NOMO-1 treated with DMSO at 0.1 percent for 48 hours (cell line): ENCODE measurements at regions not wholly inside any gene's neighbourhood (a gene's known extent, or its start where the extent isn't known, plus 50 kb on each side); places are given as distances from the start of the nearest gene placed in this dataset.
A peak's percentile ranks its signal among the peaks of the same experiment; 100 is the strongest.
"Not testable (repeated sequence)": the region's sequence is repeated elsewhere in the genome, so short reads cannot be mapped to it uniquely, and the experiment has no call there.

Experiments
- DNase-seq: peaks from one replicate; lab custom pipeline; 2025; ENCODE audit not compliant: unreplicated experiment; lab: John Stamatoyannopoulos, UW

DNA sequence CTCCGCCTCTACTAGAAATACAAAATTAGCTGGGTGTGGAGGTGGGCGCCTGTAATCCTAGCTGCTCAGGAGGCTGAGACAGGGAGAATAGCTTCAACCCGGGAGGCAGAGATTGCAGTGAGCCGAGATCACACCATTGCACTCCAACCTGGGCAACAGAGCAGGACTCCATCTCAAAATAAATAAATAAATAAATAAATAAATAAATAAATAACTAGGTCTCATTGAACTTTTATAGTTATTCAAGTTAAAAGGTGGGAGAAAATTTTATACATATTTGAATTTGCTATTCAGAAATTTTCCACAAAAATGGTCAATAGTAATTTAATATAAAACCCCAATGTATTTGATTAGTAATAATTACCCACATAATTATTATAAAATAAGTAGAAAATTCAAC, 593.9 kb upstream of the CDH10 start:
- DNase-seq, result not testable (repeated sequence)

DNA sequence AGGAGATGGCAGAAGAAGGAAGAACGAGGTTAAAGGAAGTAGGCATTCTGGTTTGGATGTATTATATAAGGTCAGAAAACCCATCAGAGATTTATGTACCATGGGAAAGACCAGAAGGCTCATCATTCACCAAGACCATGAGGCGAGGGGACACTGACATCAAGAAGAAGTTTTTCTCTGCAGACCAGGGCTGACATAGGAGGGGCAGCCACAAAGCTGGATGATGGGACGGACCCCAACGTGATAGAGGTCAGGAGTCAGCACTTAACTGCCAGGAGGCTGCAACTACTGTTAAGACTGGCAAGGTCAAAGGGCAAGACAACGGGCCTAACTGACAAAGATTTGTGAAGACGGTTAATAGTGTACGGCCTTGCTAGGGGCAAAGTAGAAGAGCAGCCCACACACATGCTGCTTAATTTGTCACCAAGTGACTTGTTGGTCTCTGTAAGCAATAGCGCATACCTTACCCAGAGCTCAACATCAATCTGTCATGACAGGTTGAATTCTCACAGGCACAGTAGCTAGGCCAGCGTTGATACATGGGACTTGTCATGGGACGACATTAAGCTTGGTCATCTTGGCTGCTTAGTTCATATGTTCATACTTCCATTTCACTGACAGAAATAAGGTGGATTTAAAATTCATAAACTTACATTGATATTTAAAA, 579.7 kb upstream of the CDH10 start:
- no peak for DNase-seq

DNA sequence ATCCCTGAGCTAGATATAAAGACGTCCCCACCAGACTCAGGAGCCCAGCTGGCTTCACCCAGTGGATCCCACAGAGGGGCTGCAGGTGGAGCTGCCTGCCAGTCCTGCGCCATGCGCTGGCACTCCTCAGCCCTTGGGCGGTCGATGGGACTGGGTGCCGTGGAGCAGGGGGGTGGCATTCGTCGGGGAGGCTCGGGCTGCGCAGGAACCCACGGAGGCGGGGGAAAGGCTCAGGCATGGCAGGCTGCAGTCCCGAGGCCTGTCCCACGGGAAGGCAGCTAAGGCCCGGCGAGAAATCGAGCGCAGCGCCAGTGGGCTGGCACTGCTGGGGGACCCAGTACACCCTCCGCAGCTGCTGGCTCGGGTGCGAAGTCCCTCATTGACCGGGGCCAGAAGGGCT, 555.1 kb upstream of the CDH10 start:
- not testable (repeated sequence) for DNase-seq

DNA sequence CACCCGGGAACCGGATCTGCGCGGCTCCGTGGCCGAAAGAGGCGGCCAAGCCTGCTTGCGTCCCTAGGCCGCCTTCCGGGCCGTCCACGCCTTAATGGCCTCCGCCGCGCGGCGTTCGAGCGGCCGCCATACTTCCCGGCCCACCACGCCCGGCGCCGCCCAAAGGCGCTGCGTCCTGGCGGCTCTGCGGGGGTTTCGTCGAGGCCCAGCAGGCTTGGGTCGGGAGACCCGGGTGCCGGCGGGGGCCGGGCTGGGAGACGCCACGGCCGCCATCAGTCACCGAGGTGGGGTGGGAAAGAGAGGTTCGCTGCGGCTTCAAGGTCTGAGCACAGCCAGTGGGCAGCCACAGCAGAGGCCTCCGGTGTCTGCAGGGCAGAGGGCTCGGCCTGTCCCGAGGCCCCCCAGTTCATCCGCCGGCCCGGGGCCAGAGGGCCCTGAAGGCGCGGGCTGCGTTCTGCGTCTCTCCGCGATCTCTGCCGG, 545.8 kb upstream of the CDH10 start:
- no peak for DNase-seq

DNA sequence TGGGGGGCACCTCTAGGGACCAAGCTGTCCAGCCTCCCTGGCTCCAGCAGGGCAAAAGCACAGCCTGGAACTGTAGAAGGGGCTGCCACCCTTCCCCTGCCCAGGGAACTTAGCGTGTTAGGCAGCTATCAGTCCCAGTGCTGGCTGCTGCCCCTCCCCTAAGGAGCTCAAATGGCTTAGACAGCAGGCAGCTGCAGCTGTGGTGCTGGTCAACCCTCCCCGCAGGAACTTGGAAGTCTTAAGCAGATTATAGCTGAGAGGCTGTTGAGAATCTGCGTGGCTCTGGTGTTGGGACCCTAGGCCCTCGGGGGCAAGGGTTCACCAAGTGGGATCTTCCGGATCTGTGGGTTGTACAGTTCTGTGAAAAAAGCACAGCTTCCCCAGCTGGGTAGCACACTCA, 536.5 kb upstream of the CDH10 start:
- DNase-seq, result no peak

DNA sequence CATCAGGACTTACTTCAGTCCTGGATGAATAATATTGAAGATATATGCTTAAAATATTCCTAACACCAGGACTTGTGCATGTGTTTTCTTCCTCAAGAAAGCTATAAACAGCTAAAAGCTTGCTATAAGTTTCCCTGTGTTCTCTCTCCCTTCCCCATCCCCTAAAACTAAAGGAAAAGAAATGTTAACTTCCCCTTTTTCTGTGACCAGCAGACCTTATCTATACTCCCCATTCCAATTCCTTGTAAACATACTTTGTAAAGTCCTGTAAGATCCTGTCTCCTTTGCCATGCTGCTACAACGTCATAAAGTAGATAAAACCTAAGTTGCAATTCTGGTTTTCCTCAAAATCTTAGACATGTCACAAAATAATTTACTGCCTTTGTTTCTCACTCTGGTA, 517.8 kb upstream of the CDH10 start:
- not testable (repeated sequence) for DNase-seq

DNA sequence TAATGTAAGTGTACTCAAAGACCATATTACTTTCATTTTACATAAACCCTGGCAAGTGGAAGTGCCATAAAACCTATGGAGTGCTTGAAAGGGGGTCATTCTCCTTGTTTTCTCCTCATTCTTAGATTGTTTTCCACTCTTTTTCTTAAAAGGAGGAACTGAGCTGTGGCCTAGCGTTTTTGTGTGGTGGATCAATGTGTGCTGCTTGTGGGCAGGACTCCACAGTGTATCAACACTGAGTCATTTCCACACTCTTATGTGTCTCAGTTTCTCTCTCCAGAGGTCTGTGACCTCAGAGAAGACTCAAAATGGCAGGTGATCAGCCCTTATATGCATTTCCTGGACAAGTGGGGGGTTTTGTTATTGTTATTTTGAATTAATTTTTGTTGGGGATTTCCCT, 516.1 kb upstream of the CDH10 start:
- no peak for DNase-seq

DNA sequence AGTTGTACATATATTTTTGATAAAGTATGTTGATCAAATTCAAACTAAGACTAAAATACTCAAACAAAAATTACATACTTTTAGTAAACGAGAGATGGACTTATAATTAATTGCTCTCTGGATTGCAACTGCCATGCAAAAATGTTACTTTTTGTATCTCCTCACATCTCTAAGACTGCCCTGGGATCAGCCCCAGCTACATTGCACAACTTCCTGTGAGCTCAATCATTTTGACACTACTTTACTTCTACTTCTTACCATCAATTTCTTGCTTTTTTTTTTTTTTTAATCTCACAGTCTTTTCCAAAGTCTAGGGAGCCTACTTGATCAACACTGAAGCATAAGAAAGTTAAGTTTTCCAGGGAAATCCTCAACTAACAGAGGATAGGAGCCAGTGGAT, 506.0 kb upstream of the CDH10 start:
- peak; percentile 90 for DNase-seq

DNA sequence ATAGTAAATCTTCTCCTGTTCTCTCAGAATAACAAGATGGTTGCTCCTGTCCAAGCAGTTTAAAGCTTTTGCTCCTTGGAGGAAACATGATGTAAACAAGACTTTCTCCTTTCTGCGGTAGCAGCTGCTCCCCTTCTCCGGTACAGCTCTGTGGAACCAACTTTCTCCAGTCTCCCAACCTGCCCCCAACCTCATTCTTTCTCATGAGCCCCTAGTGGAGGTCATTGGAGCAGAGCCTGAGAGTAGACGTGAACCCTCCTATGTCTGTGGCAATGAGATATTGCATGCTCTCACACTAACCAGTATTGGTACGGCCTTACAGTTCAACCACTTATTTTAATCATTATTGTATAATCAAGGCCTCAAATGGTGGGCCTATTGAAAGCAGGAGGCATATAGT, 483.8 kb upstream of the CDH10 start:
- DNase-seq, result no peak

DNA sequence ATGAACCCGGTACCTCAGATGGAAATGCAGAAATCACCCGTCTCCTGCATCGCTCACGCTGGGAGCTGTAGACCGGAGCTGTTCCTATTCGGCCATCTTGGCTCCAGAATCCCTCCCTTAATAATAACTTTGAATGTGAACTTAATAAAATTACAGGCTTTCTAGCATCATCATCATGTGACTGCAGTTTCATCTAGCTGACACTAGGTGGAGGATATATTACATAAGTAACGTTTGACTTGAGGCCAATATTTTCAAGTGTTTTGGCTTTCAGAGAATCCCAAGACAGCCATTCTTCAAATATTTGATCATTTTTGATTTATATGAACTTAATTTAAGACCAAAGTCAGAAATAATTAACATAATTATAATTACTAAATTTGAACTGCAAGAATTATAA, 474.9 kb upstream of the CDH10 start:
- peak; percentile 51 for DNase-seq

DNA sequence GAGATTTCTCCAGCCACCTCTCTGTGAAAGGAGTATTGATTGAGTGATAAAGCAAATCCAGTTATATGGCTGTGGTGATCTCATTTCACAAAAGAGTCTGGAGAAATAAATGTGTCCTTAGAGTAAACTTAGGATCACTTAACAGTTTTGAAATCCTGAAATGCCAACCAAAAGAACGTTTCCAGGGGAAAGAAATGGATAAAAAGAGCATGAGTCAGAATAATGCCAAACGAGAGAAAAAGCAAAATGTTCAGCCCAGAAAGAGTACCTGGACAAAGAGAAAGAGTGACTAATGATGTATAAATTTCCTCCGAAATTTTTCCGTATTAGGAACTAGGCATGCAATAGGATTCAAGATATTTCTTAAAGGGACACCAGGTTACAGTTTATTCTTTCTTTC, 463.1 kb upstream of the CDH10 start:
- DNase-seq, result no peak

DNA sequence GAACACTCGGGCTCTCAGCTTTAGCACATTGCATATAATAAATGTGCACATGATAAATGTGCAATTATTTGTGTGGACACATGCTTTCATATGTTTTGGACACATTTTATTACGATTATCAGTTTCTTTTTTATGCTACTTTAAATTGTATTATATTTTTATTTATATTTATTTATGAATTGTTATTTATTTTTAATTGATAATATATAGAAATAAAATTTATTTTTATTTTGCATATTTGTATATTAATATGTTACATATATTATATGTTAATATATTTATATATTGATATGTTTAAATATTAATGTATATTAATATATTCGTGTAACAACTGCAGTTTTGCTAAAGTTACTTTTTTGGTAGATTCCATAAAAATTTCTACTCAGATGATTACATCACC, 454.8 kb upstream of the CDH10 start:
- DNase-seq, result no peak

DNA sequence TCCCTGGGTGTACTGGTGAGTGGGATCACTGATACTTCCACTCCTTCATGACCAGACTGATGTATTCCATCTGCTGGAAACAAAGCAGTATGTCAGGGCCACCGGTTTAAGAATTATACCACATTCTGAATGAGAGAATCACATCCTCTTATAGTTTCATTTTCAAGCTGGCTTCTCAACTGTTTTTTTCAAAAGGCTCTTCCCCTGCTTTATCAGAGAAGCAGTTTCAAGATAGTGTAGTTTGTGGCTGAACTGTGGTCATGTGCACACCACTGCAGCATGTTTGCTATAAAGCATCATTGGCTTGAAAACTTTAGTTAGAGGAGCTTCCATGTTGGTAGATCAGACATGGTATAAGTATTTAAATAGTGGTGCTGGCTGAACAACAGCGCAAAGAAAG, 450.5 kb upstream of the CDH10 start:
- peak; percentile 84 for DNase-seq

DNA sequence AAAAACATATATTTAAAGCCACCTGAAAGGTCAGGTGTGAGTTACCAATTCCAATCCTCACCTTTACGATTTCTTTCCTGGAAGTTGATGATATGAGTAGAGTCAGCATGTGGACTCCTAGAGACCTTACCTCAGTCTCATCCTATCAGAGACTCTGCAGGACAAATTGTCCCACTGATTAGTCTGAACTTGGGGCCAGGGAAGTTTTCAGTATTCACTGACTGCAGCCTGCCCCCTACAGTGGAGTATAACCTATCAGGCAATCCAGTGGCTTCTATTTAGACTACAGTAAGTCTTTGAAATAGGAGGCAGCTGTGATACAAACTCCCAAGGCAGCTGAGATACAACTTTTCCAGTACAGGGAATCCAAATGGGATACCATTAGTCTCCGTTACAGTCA, 449.4 kb upstream of the CDH10 start:
- no peak for DNase-seq

DNA sequence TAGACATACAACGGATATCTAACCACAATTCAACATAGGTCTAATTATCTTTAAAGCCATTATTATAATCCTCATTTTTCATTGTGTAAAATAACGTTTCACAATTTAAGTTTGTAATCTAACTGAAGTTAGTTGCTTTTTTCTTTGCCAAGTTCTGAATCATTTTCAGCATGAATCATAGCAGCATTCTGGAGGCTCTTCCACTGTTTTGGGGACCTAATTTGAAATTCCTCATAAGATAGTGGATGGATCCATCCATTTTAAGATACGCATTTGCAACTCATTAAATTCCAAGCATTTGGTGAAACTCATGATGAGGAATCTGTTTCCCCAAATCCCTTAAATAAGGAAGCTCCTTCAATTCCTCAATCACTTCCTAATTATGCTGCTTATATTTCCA, 447.1 kb upstream of the CDH10 start:
- no peak for DNase-seq

DNA sequence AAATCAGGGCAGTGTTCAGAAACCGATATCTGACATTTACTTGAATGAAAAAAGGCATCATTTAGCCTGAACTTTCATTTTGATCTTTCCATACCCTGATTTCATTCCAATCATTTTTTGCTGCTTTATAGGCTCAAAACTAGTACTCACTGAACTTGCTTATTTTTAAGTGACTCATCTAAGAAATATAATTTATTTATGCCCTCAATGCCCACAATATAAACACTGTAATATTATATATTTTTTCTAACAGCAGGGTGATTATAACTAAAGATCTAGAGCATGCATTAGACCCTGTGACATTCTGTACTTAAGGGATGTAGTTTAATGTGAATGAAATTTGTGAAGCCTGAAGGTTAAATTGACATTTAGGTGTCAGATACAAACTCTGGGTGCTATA, 446.1 kb upstream of the CDH10 start:
- DNase-seq, result no peak

DNA sequence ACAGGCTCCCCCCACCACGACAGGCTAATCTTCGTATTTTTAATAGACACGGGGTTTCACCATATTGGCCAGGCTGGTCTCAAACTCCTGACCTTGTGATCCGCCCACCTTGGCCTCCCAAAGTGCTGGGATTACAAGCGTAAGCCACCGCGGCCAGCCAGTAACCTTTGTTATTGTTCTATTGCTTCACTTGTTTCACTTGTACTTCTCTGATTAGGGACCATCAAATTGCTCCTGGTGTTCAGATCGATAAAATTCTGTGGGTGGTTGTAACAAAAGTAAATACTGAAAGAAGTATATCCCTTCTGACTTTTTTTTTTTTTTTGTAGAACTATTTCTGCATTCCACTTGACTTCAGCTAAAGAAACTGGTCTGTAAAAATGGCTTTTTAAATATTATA, 445.5 kb upstream of the CDH10 start:
- DNase-seq, result no peak

DNA sequence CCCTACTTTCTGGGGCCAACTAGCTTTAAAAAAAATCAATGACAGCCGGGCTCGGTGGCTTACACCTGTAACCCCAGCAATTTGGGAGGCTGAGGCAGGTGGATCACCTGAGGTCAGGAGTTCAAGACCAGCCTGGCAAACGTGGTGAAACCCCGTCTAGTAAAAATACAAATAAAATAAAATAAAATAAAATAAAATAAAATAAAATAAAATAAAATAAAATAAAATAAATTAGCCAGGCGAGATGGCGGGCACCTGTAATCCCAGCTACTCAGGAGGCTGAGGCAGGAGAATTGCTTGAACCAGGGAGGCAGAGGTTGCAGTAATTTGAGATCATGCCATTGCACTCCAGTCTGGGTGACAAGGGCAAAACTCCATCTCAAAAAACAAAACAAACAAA, 443.9 kb upstream of the CDH10 start:
- DNase-seq, result not testable (repeated sequence)

DNA sequence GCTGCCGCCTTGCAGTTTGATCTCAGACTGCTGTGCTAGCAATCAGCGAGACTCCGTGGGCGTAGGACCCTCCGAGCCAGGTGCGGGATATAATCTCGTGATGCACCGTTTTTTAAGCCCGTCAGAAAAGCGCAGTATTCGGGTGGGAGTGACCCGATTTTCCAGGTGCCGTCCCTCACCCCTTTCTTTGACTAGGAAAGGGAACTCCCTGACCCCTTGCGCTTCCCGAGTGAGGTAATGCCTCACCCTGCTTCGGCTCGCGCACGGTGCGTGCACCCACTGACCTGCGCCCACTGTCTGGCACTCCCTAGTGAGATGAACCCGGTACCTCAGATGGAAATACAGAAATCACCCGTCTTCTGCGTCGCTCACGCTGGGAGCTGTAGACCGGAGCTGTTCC, 438.5 kb upstream of the CDH10 start:
- DNase-seq, result not testable (repeated sequence)

DNA sequence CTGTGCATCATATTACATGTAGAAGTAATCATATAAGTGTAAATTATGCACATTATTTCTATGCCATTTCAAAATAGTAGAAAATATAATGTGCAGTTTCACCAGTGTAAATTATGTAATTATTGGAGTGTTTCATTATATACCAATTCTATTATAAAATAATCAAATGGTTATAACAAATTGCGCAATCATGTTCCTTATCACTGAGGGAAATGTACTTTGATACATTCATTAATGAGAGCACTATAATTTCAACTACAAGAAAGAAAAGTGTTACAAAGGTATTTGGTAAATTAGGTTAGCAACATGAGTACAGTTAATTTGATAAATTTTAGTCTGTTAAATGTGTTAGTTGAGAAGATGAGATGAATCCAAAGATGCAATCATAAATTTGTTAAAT, 421.5 kb upstream of the CDH10 start:
- no peak for DNase-seq

DNA sequence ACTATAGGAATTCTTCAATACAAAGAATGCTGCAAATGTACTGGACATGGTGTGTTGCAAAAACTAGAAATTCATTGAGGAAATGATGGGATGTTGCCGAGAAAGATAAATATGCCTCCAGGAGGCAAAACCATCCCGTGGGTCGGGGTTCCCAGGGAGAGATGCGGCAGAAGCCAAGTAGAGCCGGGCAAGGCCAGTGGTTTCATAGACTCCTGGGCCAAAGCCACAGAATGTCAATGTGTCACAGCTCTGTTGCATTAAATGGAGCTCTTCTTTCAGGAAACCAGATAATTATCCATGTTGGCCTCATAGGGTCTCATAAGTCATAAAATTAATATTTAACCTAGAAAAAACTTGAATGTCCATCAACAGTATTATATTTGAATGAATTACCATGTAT, 419.5 kb upstream of the CDH10 start:
- DNase-seq, result no peak

DNA sequence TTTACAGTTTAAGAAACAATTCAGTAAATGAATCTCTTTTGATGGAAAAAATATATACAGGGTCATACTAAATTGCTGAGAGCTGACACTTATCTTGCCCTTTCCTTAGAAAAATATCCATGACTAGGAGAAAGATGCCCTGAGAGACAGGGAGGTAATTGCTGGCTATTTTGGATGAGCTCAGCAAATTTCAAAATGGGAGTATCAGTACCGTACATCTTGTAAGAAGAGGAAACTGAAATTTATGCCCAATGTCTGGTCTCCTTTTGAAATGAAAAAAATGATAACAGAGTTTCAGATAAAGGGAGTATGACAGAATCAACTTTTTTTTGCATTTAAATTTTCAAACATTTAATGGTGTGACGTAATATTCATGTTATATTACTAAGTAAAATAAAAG, 415.8 kb upstream of the CDH10 start:
- DNase-seq, result no peak

DNA sequence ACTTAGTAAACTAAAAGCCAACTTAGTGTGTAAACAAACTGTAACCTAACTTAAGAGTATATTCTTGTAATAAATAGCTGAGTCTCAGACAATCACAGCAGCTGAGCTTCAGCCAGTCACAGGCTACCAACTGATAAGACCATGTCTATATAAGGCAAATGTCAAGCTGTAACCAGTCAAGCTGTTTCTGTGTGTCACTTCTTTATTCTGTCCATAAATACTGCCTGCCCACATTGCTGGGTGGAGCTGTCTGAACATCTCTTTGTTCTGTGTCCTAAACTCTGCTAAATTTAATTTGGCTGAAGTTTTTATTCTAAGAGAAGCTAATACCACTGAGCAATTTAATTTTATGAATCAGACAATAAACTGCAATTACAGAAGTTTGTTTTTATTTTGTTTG, 412.1 kb upstream of the CDH10 start:
- DNase-seq, result no peak

DNA sequence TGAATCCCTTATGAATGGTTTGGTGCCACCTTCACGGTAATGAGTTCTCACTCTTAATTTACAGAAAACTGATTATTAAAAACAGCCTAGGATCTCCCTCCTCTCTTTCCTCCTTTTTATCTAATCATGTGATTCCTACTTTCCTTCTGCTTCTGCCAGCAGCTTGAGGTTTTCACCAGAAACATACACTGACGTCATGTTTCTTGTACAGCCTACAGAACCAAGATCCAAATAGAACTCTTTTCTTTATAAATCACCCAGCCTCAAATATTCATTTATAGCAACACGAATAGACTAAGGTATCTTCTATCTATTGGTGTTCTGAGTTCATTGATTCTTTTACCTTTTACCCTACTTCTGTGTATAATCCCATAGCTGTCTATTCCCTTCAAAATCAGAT, 388.9 kb upstream of the CDH10 start:
- DNase-seq, result no peak
